CD4-positive, alpha-beta T cell treated with Interleukin-6 at 100 ng/mL for 8 hours (primary cell): ENCODE measurements at regions not wholly inside any gene's neighbourhood (a gene's known extent, or its start where the extent isn't known, plus 50 kb on each side); places are given as distances from the start of the nearest gene placed in this dataset.
"Not testable (repeated sequence)": the region's sequence is repeated elsewhere in the genome, so short reads cannot be mapped to it uniquely, and the experiment has no call there.

Experiments used
- DNase-seq: peaks from one replicate; pipeline ENCODE4 v3.0.0-alpha.2; 2020; ENCODE audit warnings: mixed read lengths, low spot score

DNA sequence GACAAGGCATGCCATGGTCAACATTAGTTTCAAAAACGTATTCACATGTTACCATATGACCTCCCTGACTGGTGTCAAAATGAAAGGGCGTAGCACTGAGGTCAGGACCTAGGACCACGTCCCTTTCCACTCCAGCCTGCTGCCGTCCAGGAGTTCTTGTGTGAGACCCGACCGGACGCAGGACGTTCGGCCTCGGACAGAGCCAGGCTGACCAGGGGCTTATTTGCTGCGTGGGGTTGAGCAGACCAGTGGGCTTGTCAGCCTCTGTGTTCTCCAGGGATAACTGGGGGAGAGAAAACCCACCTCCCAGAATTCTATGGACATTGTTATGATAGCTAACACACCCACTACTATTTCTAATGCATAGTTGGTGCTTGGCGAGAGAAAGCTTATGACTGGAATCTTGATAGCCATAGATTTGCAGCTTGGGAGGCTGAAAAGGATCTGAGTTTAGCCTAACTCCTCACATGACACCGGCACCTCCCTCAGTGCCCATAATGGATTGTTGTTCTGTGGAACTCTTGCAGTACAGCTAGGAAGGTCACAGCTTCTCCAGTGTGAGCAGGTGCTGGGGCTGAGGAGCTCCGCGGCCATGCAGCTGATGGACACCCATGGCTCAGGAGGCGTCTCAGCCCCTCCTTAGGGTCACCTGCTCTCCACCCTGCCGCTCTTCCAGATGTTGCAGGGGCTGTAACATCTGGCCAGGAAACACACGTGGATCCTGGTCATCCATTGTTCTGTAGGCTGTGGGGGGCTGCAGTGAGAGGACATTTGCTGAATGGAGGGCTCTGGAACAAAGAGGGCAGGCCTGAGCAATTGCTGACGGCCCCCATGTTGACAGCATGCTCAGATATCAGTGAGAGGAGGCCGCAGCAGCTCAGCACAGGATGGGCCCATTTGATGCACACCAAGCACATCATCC is 368.4 kb downstream of the IRX2 start:
- DNase-seq: no peak

DNA sequence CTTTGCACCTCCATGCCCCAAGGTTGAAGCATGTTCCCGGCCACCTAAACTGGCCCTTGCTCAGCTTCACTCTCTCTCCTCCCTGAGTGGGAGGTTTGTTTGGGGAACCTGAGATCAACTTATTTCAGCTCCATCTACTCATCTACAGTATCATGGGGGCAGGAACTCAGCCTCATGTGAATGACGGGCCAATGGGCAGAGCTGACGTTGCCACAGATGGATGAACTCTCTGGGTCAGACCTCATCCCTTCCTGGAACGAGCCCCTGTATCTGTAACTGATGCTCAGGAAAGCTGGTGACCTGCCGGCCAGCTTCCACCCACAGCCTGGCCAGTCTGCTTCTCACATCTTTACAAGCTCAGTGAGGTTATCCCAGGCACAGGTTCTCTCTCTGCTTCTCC is 369.6 kb downstream of the IRX2 start:
- DNase-seq: no peak

DNA sequence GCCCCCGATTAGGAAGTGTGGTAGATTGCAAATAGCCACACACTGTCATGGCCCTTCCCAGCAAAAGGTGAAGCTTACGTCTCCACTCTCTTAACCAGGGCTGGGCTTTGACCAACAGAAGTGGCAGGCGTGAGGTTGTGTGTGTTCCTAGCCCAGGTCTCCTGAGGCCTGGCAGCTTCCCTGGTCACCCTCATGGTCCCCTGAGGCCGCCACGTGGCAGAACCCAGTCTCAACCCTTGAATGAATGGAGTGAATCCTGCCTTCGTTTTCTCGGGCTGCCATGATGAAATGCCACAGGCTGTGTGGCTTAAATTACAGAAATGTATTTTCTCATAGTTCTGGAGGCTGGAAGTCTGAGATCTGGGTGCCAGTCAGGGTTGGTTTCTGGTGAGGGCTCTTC is 370.4 kb downstream of the IRX2 start:
- DNase-seq: no peak

DNA sequence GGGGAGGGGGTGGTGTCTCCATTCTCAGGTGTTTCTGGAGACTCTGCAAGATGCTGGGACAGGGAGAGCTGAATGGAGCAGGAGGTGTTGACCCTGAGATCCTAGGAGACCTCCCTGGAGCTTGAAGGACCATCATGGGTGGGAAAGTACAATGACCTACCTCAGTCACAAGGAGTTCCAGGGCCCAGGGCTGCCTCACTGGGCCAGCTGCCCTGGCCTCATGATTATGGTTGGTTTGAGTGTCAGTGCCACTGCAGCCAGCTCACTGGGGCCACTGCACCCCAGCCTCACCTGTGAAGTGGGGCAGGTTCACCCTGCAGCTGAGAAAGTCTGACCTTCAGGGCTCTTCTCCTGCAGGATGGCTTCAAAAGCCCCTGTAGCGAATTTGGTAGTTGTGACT is 372.5 kb downstream of the IRX2 start:
- DNase-seq: no peak

DNA sequence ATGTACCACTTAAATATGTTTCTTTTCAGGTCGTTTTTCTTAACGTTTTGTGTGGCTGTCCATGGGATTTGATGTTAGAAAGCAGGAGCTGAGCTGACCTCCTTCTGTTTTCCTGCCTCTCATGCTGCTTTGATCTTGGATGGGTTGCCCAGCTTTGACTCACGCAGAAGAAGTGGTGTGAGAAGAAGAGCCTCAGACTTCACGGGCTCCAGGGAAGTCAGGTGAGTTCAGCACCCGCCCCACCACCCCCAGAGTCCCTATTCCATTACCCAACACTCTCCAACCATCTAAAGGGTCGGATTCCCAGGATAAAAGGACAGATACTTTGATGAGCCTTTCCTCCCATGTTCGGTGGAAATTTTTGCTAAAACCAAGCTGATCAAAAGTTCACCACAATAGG is 373.4 kb downstream of the IRX2 start:
- DNase-seq: no peak

DNA sequence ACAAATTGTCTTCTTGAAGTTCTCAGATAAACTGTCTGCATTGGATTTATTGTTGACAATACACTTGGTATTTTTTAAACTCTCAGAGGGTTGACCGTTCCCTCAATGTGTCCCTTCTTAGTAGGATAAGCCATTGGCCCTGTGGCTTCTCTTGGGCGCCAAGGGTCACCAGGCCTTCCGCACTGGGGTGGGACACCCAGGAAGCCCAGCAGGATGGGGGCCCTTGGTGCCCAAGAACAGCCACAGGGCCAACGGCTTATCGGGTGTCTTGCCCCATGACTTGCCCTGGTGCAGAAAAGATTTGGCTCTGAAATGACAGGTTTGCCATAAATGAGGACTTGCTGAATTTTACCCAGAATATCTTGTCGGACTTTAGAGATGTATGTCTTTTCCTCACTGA is 375.0 kb downstream of the IRX2 start:
- DNase-seq: no peak

DNA sequence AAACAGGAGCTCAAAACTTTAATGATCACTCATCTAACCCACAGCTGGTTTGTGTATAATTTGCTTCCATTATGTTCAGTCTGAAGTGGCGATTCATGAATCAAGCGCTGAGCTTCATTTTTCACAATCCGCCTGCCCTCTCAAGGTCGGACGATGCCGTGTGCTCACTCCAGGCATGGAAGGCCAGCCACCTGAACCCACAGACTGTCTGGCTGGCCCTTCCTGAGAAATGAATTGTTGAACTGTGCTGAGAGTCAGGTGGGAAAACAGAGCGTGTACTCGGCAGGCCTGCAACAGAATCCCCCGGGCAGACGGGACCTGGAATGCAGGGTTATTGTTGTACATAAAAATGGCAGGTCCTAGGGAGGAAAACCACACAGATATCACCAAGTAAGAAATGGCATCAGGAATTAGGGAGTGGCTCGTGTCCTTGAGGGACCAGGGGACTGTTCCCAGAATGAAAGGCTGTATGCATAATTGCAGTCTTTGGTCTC is 375.7 kb downstream of the IRX2 start:
- no peak for DNase-seq

DNA sequence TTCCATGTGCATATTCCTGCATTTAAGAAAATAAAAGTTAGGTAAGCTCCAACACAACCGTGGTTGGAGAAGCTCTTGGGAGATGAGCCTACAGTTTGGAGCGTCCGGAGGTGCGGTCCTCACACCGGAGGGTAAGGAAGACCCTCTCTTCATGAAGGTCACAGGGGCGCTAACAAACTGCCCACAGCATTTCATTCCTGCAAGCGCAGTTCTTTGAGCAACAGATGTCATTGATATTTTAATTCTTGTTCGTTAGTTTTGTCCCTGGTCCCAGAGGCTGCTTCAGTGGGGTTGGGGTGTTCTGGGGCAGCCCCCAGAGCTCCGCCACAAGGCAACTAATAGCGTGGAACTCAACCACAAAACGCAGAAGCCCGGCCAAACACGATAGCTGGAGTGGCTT is 376.2 kb downstream of the IRX2 start:
- DNase-seq: no peak

DNA sequence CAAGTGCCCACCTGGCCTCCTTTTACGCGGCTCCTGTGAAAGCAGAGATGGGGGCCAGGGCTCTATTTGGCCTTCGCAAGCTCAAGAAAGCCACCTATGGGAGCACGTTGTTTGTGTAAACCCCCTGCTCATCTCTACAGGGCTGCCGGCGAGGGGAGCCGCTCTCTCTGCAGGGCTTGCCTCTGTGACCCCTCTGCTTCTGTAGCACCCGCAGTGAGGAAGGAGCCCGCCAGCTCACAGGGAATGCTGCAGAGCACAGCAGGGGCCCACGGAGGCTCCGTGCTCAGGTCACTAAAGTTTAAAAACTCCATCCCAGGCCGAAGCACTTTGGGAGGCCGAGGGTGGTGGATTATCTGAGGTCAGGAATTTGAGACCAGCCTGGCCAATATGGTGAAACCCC is 376.8 kb downstream of the IRX2 start:
- no peak for DNase-seq

DNA sequence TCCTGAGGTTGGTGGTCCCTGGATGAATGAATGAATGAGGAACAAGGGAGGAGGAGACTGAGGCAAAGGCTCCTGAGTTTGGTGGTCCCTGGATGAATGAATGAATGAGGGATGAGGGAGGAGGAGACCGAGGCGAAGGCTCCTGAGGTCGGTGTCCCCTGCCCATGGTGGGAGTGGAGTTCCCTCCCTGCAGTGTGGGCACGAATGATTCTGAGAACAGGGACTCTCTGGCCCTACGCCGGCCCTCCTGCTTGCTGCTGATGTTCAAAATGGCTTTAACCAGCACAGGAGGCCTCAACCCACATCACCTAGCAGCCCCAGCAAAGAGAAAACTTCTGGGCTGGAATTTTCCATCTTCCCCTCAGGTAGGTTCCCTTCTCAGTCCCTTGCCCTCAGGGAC is 377.8 kb downstream of the IRX2 start:
- DNase-seq: no peak

DNA sequence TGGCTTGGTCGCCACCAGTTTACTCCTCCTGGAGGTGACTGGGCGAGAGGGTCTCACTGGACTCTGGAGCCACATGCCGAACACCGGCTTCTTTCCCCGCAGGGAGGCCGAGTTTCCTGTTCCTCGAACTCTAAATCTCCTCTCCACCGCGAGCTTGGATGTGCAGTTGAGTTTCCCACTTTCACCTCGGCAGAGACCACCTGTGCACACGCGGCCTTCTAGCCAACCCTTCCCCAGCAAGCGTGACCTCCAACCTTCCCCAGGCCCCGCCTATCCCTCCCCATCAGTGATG is 380.1 kb downstream of the IRX2 start:
- DNase-seq: no peak

DNA sequence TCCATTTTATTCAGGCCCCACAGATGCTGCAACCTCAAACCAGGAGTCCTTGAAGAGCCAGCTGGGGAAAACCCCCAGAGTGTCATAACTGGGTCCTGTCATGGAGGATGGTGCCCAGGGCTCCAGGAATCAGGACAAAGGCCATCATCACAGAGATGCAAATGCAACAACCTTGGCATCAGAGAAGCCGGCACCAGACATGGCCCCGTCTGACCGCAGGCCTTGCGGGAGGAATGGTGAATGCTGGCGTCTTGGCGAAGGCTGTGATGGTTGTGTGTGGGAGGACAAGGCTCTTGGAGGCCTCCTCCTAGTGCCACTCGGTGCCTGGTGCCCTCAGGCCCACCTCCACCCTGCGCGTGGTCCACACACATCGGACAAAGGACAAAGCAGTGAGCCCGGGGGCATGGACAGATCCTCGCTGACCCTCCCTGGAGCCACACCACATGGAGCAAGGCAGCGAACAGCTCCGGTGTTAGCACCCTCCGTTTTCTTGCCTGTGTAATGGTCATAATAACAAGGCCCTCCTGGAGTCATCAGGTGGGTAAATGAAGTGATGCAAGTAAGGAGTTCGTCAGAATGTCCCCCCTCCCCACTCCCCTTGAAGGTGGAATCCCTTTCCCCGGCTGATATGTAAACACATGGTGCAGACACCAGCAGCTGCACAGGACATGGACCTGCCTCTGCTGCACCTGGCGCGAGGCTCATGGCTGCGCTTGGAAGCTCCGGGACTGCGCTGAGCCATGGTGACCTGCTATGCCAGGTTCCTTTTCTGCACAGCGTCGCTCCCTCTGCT is 380.7 kb downstream of the IRX2 start:
- DNase-seq: no peak

DNA sequence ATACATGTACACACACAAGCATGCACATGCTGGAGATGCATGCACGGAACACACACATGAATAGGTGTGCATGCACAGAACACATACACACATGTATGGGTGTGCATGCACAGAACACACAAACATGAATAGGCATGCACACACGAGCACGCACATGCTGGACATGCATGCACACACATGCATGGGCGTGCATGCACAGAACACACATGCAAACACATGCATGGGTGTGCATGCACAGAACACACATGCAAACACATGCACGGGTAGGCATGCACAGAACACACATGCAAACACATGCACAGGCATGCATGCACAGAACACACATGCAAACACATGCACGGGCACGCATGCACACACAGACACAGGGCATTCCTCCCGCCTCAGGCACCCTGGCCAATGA is 382.3 kb downstream of the IRX2 start:
- no peak for DNase-seq

DNA sequence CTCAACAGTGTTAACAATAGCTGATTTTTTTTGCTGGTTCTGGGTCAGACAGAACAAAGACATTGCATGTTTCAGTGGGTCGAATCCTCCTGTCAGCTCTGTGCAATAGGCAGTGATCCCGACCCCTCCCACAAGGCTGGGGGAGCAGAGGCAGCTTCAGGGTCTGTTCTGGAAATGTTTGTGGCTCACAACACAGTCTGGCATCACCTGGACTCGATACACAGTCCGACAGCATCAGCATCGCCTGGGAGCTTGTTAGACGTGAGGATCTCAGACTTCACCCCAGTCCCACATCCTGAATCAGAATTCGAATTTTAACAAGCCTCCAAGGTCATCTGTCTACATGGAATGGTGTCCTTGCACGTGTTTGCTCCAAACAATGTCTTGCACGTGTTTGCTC is 384.7 kb downstream of the IRX2 start:
- DNase-seq: no peak

DNA sequence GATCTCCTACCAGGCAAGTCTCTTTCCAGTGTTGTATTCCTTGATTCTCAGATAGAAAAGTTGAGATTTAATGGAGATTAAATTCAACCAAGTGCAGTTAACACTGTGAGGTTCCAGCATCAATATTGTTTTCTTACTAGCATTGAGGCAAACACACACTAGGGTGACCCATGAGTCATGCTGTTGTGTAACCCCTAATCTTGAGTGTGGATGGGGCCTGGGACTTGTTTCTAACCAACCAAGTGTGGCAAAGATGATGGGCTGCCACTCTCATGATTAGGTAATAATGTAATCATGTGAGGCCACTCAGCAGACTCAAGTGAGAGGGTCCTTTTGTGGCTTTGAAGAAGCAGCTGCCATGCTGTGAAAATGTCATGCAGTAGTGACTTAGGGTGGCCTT is 394.2 kb downstream of the IRX2 start:
- no peak for DNase-seq

DNA sequence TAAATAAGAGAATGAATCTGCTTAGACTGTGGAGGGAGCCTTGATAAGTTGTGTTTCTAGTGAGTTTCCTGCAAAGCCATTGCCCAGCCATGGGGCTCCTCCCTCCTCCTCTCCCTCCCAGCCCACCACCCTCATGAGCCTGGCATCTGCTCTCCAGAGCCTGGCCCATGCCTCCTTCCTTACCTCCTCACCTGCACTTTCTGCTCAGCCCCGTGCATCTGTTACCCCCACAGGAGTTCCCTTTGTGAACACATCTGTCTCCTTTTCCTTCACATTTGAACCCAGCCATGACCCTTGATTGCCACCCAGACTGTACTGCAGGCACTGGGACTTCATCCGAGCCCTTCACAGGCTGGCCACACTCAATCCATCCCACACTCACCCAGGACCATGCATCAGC is 395.6 kb downstream of the IRX2 start:
- no peak for DNase-seq

DNA sequence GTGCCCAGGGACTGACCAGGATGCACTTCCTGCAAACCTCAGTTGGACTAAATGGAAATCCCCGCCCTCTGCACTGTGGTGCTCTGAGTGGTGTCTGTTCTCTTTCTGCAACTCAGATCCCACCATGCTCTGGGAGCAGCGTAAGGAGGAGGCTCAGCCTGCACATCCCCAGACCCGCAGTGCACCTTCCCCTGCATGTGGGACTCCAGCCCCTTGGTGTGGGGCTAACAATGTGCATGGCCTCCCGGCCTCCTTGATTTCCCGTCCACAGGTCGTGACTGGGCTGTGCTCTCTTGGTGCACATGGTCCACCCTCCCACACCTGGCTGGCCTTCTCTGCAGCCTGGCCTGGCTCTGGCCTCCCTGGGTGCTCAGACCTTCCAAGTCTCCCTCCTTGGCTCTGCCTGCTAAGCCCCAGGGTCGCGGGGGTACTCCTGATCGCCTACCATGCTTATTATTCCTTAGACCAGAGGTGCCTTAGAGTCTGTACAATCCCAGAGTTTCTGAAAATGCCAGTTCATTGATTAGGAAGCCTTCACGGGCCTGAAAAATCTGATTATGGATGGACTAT is 397.5 kb downstream of the IRX2 start:
- DNase-seq: no peak

DNA sequence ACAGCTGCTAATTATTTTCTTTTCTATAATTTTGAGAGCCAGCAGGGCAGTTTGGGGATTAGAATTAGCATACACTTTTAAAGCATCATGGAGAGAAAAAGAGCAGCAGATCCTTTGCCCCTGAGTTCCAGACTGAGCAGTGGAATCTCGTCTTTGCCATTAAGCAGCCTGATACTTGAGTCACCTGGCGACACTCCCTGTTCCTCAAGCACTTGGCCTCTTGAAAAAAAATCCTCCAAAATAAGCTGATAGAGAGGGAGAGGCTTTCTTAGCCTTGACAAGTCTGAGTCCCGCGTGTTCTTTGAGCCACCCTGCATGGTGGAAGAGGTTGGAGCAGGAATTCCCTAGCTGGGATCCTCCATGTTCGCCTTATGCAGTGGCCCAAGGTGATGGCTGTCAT is 398.3 kb downstream of the IRX2 start:
- no peak for DNase-seq

DNA sequence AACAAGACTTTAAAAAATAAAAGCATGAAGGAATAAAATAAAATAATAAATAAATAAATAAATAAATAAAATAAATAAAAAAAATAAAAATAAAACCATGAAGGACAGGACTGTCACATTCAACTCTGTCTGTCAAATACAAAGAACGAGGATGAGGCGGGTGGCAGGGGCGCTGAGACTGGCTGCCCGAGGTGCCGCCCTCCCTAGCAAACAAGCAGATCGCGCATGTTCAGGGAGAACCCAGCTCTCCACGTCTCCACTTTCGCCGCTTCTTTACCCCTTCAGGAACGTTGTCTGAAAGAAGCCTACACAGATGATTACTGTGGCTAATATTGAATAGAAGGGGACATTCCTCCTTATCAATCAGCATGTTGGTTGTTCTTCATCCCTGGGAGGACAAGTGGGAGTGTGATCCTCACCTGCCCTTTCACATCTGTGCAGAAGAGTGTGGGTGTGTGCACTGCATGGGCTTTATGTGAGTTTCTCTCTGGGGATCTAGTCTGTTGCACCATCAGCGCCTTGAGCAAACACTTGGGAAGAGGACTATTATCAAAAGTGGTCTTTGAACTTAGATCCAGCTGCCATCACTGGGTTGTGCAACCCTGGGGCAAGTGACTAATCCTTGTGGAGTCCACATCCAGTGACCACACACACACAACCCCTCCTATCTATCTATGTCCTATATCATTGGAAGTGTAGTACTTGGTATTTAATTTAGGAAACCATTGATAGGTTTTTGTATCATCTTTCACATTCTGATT is 399.2 kb downstream of the IRX2 start:
- DNase-seq: no peak

DNA sequence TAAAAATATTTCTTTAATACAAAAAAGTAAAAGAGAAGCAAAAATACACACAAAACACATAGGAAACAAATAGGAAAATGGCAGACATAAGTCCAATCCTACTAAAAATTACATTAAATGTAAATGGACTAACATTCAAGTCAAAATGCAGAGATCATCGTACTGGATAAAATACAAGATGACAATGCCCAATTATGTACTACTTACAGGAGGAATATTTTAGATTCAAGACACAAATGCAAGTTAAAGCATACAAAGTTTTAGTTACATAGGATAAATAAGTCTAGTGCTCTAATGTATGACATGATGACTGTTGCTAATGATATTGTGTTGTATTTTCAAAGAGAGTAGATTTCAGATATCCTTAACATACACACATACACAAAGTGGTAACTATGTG is 401.7 kb downstream of the IRX2 start:
- DNase-seq: not testable (repeated sequence)

DNA sequence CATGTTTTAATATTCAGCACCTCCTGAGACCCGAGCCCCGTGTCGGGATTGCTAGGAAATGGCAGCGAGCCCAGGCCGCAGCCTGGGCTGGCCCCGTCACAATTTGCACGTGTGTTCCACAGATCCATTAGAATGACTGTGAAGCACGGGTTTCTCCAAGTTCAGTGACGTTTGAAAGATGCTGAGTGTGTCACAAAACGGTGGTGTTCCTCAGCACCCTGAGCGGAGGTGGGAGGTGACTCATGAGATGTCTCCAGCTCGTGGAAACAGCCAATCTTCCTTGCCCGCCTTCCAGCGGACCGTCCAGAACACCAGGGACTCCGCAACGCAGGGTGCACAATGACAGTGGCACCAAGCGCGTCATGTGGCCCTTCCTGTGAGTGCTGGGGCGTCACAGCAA is 412.8 kb downstream of the IRX2 start:
- no peak for DNase-seq

DNA sequence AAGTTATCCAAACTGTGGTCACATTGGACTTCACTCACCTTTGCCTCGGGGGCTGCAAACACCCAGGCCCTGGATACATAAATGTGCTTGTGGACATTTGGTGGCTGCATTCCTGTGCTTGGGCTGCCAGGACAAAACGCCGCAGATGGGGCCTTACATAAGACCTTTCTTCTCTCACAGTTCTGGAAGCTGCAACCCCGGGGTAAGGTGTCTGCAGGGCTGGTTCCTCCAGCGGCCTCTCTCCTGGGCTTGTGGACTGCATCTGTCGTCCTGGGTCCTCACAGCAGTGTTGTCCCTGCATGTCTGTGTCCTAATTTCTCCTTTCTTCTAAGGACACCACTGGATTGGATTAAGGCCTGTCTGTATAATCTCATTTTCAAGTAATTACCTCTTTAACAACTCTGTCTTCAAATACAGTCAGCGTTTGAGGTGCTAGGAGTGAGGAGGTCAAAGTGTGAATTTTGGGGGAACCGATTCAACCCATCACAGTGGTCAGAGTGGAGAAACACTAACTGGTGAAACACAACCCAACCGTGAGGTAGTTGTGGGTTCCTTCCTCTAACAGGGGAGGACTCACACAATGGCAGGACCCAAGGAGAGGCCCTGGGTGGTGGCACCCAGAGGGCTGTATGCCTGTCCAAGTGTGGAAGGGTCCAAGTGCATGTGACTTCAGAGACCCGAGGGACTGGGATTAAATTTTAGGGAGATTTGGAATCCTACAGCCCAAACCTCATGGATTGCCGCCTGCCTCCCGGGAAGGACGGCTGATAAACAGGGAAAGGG is 415.6 kb downstream of the IRX2 start:
- DNase-seq: no peak
